GM12878 (cell line): ENCODE measurements at regions not wholly inside any gene's neighbourhood (a gene's known extent, or its start where the extent isn't known, plus 50 kb on each side); places are given as distances from the start of the nearest gene placed in this dataset.

Source experiments
- ATAC-seq: fragments of 200-7000 bp; cut with Tn5 transposase; 3 replicates; pipeline ENCODE4 v1.9.1; 2020; ENCODE audit warnings: mild to moderate bottlenecking, moderate library complexity
- BruUV-seq: library from RNA; stranded (reverse); fragments of 400-500 nt; replicated peaks from 2 replicates; lab custom pipeline; 2021; lab: Mats Ljungman, UMichigan
- CTCF ChIA-PET: fragments of 300-600 bp; sonication (Branson Sonifier 250); formaldehyde crosslinking; extraction: SDS; loops from one replicate; lab custom pipeline; 2021; ENCODE audit warnings: inconsistent platforms; lab: Yijun Ruan, JAX
- POLR2A ChIA-PET: fragments of 350-600 bp; formaldehyde crosslinking; extraction: SDS; loops from one replicate; lab custom pipeline; 2021; ENCODE audit warnings: inconsistent platforms; lab: Charles Lee
- RAD21 ChIA-PET: fragments of 300-600 bp; sonication (Branson Sonifier 250); formaldehyde crosslinking; loops from one replicate; lab custom pipeline; 2023; ENCODE audit warnings: antibody characterized with exemption; ENCODE audit not compliant: unreplicated experiment; lab: Charles Lee
- SMC1A ChIA-PET: fragments of 300-600 bp; sonication (Branson Sonifier 250); formaldehyde crosslinking; loops from one replicate; lab custom pipeline; 2023; ENCODE audit not compliant: unreplicated experiment, uncharacterized antibody; lab: Charles Lee
- DNase-seq: peaks from one replicate; pipeline ENCODE4 v3.0.0-alpha.2; 2011; ENCODE audit warnings: low read depth, low spot score
- FAIRE-seq: peaks from 3 replicates; lab custom pipeline; 2011; peaks lifted over from hg19 to GRCh38; lab: Jason Lieb, UNC
- H2AFZ ChIP-seq: 2 replicates; pipeline ENCODE4 v1.6.0; 2011; ENCODE audit warnings: low read depth, low read length, control low read depth; ENCODE audit not compliant: control insufficient read depth
- H3K27ac ChIP-seq: 2 replicates; pipeline ENCODE4 v1.5.1; 2011; ENCODE audit warnings: control low read depth; ENCODE audit not compliant: control insufficient read depth, insufficient read depth
- H3K27me3 ChIP-seq, 2 experiments: replicated peaks in 1 of 2; 2 replicates each; pipeline versions ENCODE4 v1.6.0 to v1.6.1; 2011; ENCODE audit warnings: low read length in 1 of 2; ENCODE audit not compliant: control insufficient read depth in 2 of 2, insufficient read depth in 2 of 2
- H3K36me3 ChIP-seq, 2 experiments: 2 replicates each; pipeline ENCODE4 v1.5.1; 2011; ENCODE audit warnings: low read length in 1 of 2; ENCODE audit not compliant: control insufficient read depth in 2 of 2, insufficient read depth in 2 of 2
- H3K4me1 ChIP-seq: 2 replicates; pipeline ENCODE4 v1.6.1; 2011; ENCODE audit warnings: mild to moderate bottlenecking, low read length, moderate library complexity, mixed read lengths; ENCODE audit not compliant: control insufficient read depth, insufficient read depth
- H3K4me2 ChIP-seq: 2 replicates; pipeline ENCODE4 v1.6.0; 2011; ENCODE audit warnings: control low read depth; ENCODE audit not compliant: control insufficient read depth, insufficient read depth
- H3K4me3 ChIP-seq: fragments of 200-600 bp; sonication (generic); 2 replicates; pipeline ENCODE4 v1.5.1; 2016
- H3K79me2 ChIP-seq: 2 replicates; pipeline ENCODE4 v1.6.0; 2011; ENCODE audit warnings: low read length; ENCODE audit not compliant: control insufficient read depth, insufficient read depth
- H3K9ac ChIP-seq: 2 replicates; pipeline ENCODE4 v1.8.0; 2011; ENCODE audit warnings: low read length, control low read depth, mixed read lengths; ENCODE audit not compliant: control insufficient read depth, insufficient read depth
- H3K9me3 ChIP-seq: replicated peaks from 3 replicates; pipeline ENCODE4 v1.5.1; 2011; ENCODE audit warnings: mild to moderate bottlenecking, low read length; ENCODE audit not compliant: control insufficient read depth, insufficient read depth
- H4K20me1 ChIP-seq: 2 replicates; pipeline ENCODE4 v1.6.0; 2011; ENCODE audit not compliant: control insufficient read depth, insufficient read depth
- BHLHE40 ChIP-seq, 2 experiments: fragments of 450-650 bp in 1 of 2; IDR thresholded peaks; 2 replicates each; pipeline ENCODE4 v1.6.1; 2011 to 2017; ENCODE audit warnings: low read depth in 2 of 2, borderline replicate concordance in 1 of 2, improper control_type of control experiment in 1 of 2, low read length in 1 of 2, mild to moderate bottlenecking in 1 of 2
- CBX5 ChIP-seq: sonication (generic); IDR thresholded peaks from 2 replicates; pipeline ENCODE4 v1.6.1; 2016; ENCODE audit warnings: low read depth, moderate library complexity, mild to moderate bottlenecking, inconsistent platforms
- CREM ChIP-seq: IDR thresholded peaks from 2 replicates; pipeline ENCODE4 v1.6.1; 2014; ENCODE audit warnings: antibody characterized with exemption, low read depth
- EED ChIP-seq: sonication (generic); IDR thresholded peaks from 2 replicates; pipeline ENCODE4 v1.6.1; 2016; ENCODE audit warnings: antibody characterized with exemption, low read depth
- FOS ChIP-seq: IDR thresholded peaks from 3 replicates; pipeline ENCODE4 v1.6.1; 2011; ENCODE audit warnings: borderline replicate concordance; ENCODE audit not compliant: insufficient read length; ENCODE audit errors: extremely low read depth
- HDAC6 ChIP-seq: fragments of 200-600 bp; sonication (generic); IDR thresholded peaks from one replicate; pipeline ENCODE4 v1.8.0; 2017; ENCODE audit warnings: antibody characterized with exemption; ENCODE audit not compliant: unreplicated experiment
- NFIC ChIP-seq: IDR thresholded peaks from 2 replicates; pipeline ENCODE4 v1.6.1; 2012; ENCODE audit warnings: low read depth, mild to moderate bottlenecking, inconsistent platforms, low read length, moderate library complexity
- NFXL1 ChIP-seq: fragments of 450-650 bp; IDR thresholded peaks from 2 replicates; pipeline ENCODE4 v1.6.1; 2017; ENCODE audit warnings: antibody characterized with exemption, mild to moderate bottlenecking, borderline replicate concordance
- NR2F1 ChIP-seq: fragments of 450-650 bp; conservative IDR thresholded peaks from 2 replicates; pipeline ENCODE4 v1.6.1; 2017; ENCODE audit warnings: mild to moderate bottlenecking
- TCF12 ChIP-seq: IDR thresholded peaks from 2 replicates; pipeline ENCODE4 v1.6.1; 2011; ENCODE audit warnings: low read depth, mild to moderate bottlenecking, low read length
- ZBED1 ChIP-seq: IDR thresholded peaks from 2 replicates; pipeline ENCODE4 v1.6.1; 2016; ENCODE audit warnings: borderline replicate concordance
- ZZZ3 ChIP-seq: IDR thresholded peaks from 2 replicates; pipeline ENCODE4 v1.6.1; 2011; ENCODE audit warnings: low read depth; ENCODE audit not compliant: control insufficient read depth, insufficient read length
- WGBS: methylation state at CpG from one replicate; pipeline ENCODE4 v1.1.6; 2016; ENCODE audit warnings: low lambda C conversion rate; ENCODE audit not compliant: insufficient replicate concordance, insufficient coverage; ENCODE audit errors: missing lambda C conversion rate; 5-methylcytosine and 5-hydroxymethylcytosine counted together
- in situ Hi-C: fragments of 300-500 bp; cut with MboI; formaldehyde crosslinking; loops from 9 replicates; pipeline ENCODE4 v1.14.3; 2018; ENCODE audit warnings: mixed read lengths
- intact Hi-C: fragments of 100-400 bp; cut with micrococcal nuclease; formaldehyde crosslinking; loops from one replicate; pipeline ENCODE4 v1.14.2; 2022; ENCODE audit not compliant: unreplicated experiment
- TF ChIP-seq, protein P1 (sequence below), 3 experiments: IDR thresholded peaks in 2 of 3; conservative IDR thresholded peaks in 1 of 3; 2 replicates each; pipeline ENCODE4 v1.5.1; 2011; ENCODE audit warnings: low read depth in 3 of 3, low read length in 3 of 3, mild to moderate bottlenecking in 3 of 3, control low read depth in 2 of 3, moderate library complexity in 2 of 3, inconsistent platforms in 1 of 3, mixed read lengths in 1 of 3; ENCODE audit not compliant: control insufficient read depth in 2 of 3, insufficient read depth in 1 of 3; ENCODE audit errors: extremely low read depth in 1 of 3
- TF ChIP-seq, protein P2 (sequence below): fragments of 450-650 bp; IDR thresholded peaks from 2 replicates; pipeline ENCODE4 v1.6.1; 2017; ENCODE audit warnings: mild to moderate bottlenecking, moderate library complexity
- TF ChIP-seq, protein P3 (sequence below): IDR thresholded peaks from 2 replicates; pipeline ENCODE4 v1.6.1; 2011; ENCODE audit warnings: borderline replicate concordance, low read depth, mild to moderate bottlenecking, moderate library complexity, mixed read lengths, low read length; ENCODE audit not compliant: insufficient read depth; ENCODE audit errors: extremely low read length

DNA sequence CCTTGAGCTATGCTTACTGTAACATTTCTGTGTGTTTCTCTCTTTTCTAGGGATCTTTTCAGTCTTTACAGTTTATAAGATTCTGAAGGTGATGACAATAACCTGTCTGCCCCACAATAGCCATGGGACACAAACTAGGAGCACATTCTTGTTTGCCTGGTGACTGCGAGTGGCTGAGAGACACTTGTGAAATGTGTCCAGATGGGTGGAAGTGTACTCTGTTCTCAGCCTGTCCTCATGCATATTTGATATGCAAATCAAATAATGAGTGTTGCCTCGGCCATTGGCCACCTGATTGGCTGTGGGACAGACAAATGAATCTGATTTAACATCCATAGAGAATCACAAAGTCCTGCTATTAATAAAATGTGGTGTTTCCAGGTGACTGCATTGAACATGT, 246.2 kb downstream of the HNMT start (continued):
- TF ChIP-seq, protein P1, sequence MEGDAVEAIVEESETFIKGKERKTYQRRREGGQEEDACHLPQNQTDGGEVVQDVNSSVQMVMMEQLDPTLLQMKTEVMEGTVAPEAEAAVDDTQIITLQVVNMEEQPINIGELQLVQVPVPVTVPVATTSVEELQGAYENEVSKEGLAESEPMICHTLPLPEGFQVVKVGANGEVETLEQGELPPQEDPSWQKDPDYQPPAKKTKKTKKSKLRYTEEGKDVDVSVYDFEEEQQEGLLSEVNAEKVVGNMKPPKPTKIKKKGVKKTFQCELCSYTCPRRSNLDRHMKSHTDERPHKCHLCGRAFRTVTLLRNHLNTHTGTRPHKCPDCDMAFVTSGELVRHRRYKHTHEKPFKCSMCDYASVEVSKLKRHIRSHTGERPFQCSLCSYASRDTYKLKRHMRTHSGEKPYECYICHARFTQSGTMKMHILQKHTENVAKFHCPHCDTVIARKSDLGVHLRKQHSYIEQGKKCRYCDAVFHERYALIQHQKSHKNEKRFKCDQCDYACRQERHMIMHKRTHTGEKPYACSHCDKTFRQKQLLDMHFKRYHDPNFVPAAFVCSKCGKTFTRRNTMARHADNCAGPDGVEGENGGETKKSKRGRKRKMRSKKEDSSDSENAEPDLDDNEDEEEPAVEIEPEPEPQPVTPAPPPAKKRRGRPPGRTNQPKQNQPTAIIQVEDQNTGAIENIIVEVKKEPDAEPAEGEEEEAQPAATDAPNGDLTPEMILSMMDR (IDR thresholded peaks at IDR 0.05 in 2 of 3, conservative IDR thresholded peaks at IDR 0.05 in 1 of 3; ENCODE audit: control insufficient read depth in 2 of 3, extremely low read depth in 1 of 3, insufficient read depth in 1 of 3, low read depth in 3 of 3, low read length in 3 of 3), result no peak
- TF ChIP-seq NFIC (no peak), ZZZ3 (no peak), HDAC6 (no peak)
- TF ChIP-seq, protein P2, sequence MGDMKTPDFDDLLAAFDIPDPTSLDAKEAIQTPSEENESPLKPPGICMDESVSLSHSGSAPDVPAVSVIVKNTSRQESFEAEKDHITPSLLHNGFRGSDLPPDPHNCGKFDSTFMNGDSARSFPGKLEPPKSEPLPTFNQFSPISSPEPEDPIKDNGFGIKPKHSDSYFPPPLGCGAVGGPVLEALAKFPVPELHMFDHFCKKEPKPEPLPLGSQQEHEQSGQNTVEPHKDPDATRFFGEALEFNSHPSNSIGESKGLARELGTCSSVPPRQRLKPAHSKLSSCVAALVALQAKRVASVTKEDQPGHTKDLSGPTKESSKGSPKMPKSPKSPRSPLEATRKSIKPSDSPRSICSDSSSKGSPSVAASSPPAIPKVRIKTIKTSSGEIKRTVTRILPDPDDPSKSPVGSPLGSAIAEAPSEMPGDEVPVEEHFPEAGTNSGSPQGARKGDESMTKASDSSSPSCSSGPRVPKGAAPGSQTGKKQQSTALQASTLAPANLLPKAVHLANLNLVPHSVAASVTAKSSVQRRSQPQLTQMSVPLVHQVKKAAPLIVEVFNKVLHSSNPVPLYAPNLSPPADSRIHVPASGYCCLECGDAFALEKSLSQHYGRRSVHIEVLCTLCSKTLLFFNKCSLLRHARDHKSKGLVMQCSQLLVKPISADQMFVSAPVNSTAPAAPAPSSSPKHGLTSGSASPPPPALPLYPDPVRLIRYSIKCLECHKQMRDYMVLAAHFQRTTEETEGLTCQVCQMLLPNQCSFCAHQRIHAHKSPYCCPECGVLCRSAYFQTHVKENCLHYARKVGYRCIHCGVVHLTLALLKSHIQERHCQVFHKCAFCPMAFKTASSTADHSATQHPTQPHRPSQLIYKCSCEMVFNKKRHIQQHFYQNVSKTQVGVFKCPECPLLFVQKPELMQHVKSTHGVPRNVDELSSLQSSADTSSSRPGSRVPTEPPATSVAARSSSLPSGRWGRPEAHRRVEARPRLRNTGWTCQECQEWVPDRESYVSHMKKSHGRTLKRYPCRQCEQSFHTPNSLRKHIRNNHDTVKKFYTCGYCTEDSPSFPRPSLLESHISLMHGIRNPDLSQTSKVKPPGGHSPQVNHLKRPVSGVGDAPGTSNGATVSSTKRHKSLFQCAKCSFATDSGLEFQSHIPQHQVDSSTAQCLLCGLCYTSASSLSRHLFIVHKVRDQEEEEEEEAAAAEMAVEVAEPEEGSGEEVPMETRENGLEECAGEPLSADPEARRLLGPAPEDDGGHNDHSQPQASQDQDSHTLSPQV, result no peak

DNA sequence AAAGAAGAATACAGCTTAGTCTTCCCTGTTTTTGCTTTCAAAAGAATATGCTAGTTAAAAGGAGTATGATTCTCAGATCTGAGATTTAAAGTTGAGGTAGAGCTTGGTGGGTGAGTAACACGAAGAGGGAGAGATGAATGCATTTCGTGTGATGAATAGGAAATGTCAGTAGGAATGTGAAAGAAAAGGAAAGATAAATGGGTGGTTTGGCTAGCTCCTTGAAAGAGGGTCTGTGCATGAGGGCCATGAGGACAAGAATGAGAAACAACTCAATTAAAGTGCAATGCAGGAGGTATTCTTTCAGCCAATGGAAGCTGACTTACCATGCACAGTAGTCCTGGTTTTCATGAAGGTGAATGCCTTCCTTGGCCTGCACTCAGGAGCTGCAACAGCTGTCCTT, 248.2 kb downstream of the HNMT start:
- DNase-seq (no peak), FAIRE-seq (no peak), ATAC-seq (no peak)
- no peaks in the 10 kb centered on the region for H4K20me1 ChIP-seq
- no peaks in the 10 kb centered on the region for H3K79me2 ChIP-seq
- H3K4me3 ChIP-seq, result no peak overlapping the region
- no peak overlapping the region for H3K4me2 ChIP-seq
- H3K4me1 ChIP-seq, result no peaks in the 10 kb centered on the region
- no peaks in the 10 kb centered on the region for H3K36me3 ChIP-seq
- POLR2A ChIA-PET, result interaction anchor here (0.6 kb wide), 1 partner anchor 456 kb away, joined by 6 read pairs; no protein-coding TSS in a partner anchor
- WGBS, result 47% methylated on average over 2 of the region's 2 CpGs
- H3K9ac ChIP-seq, result no peak overlapping the region
- no TSS peak for BruUV-seq
- no peak overlapping the region for H3K27ac ChIP-seq
- intact Hi-C loops (no loop called here), in situ Hi-C loops (no loop called here)
- RAD21 ChIA-PET, result no interaction called here
- H2AFZ ChIP-seq, result no peak overlapping the region
- H3K27me3 ChIP-seq, result no peaks in the 10 kb centered on the region
- CTCF ChIA-PET, result interaction anchor here (0.6 kb wide), 1 partner anchor 312 kb away, joined by 3 read pairs; no protein-coding TSS in a partner anchor
- no peaks in the 10 kb centered on the region for H3K9me3 ChIP-seq
- SMC1A ChIA-PET, result no interaction called here
- TF ChIP-seq FOS (no peak), BHLHE40 (IDR thresholded peaks at IDR 0.05; ENCODE audit: borderline replicate concordance in 1 of 2, low read depth in 2 of 2, low read length in 1 of 2) (no peak), NR2F1 (no peak), ZBED1 (no peak), NFXL1 (no peak), HDAC6 (no peak), TCF12 (no peak), CREM (no peak), CBX5 (no peak), EED (no peak)
- TF ChIP-seq, protein P3, sequence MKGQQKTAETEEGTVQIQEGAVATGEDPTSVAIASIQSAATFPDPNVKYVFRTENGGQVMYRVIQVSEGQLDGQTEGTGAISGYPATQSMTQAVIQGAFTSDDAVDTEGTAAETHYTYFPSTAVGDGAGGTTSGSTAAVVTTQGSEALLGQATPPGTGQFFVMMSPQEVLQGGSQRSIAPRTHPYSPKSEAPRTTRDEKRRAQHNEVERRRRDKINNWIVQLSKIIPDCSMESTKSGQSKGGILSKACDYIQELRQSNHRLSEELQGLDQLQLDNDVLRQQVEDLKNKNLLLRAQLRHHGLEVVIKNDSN, result no peak
